GM12874 (cell line): ENCODE measurements at regions not wholly inside any gene's neighbourhood (a gene's known extent, or its start where the extent isn't known, plus 50 kb on each side); places are given as distances from the start of the nearest gene placed in this dataset.

Source experiments
- TF ChIP-seq, protein P1 (sequence below): IDR thresholded peaks from 2 replicates; pipeline ENCODE4 v1.5.1; 2011; ENCODE audit warnings: low read depth, mild to moderate bottlenecking, control low read depth, low read length, moderate library complexity; ENCODE audit not compliant: insufficient read depth

- TF ChIP-seq, protein P1, sequence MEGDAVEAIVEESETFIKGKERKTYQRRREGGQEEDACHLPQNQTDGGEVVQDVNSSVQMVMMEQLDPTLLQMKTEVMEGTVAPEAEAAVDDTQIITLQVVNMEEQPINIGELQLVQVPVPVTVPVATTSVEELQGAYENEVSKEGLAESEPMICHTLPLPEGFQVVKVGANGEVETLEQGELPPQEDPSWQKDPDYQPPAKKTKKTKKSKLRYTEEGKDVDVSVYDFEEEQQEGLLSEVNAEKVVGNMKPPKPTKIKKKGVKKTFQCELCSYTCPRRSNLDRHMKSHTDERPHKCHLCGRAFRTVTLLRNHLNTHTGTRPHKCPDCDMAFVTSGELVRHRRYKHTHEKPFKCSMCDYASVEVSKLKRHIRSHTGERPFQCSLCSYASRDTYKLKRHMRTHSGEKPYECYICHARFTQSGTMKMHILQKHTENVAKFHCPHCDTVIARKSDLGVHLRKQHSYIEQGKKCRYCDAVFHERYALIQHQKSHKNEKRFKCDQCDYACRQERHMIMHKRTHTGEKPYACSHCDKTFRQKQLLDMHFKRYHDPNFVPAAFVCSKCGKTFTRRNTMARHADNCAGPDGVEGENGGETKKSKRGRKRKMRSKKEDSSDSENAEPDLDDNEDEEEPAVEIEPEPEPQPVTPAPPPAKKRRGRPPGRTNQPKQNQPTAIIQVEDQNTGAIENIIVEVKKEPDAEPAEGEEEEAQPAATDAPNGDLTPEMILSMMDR: no peak
These were observed 613.5 kb upstream of the SETBP1 start for GRCh38 chr18:44067186-44067585.

DNA sequence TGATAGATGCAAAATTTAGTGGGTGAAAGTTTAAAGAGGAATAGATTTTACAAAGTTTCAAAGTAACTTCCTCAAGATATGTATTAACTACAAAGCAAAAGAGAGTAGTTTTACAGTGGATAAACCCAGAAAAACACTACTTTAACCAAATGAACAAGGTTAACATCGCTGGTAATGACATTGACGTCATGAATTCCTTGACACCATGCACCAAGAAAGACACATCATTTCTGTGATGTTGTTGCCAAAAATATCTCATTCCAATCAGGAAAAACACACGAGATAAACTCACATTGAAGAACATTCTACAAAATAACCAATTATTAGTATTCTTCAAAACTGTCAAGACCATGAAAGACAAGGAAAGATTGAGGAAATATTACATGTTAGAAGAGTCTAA, 605.6 kb upstream of the SETBP1 start:
- TF ChIP-seq, protein P1: no peak

DNA sequence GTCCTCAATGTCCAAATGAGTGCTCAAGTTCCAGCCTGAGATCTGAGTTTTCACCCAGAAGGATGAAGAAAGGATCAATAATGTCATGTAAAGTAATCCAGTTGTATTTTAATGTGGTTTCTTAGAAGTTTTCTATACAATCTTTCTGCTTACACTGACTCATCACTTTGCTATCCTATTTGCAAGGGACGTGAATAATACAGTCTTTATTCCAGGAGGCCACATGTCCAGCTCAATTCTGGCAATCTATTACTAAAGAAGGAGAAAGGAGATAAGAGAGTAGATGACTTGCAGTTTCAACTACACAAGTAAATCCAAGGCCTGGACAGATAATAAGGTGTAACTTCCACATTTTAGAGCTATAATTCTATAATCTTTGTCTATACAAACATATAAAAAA, 601.1 kb upstream of the SETBP1 start:
- TF ChIP-seq, protein P1: no peak

DNA sequence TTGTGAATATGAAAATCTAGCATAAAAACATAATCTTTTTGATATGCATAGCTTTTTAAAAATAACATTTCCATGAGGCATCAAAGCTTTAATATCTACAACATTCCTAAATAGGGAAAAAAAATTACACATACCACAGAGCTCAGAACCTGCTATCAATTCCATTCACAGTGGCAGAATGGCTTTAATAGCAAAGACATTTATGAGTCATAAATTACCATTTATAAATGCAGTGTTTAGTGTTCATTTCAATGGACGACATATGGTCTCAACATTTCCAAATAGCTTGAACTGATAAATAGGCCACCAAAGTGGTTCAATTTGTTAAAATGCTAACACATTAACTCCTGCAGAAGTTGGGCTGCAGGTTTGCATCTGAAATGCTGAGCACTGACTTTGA, 600.6 kb upstream of the SETBP1 start:
- TF ChIP-seq, protein P1: no peak

- TF ChIP-seq, protein P1: no peak
These were observed 591.0 kb upstream of the SETBP1 start for GRCh38 chr18:44089732-44090131.

- TF ChIP-seq, protein P1: no peak
These were observed 590.2 kb upstream of the SETBP1 start for GRCh38 chr18:44090453-44090852.

- TF ChIP-seq, protein P1: no peak
These were observed 587.4 kb upstream of the SETBP1 start for GRCh38 chr18:44093253-44093652.

DNA sequence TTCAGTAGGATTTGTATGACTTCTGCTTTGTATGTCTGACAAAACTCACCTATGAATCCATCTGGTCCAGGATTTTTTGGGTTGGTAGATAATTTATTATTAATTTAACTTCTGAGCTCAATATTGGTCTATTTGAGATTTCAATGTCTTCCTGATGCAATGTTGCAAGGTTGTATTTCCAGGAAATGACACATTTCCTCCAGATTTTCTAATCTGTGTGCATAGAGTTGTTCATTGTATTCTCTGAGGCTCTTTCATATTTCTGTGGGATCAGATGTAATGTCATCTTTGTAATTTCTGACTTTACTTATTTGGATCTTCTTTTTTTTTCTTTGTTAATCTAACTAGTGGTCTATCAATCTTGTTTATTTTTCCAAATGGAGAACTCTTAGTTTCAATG, 584.7 kb upstream of the SETBP1 start:
- TF ChIP-seq, protein P1: no peak
